Breast epithelium (tissue), 4 donors: ENCODE measurements at regions not wholly inside any gene's neighbourhood (a gene's known extent, or its start where the extent isn't known, plus 50 kb on each side); places are given as distances from the start of the nearest gene placed in this dataset.
"Not testable (repeated sequence)": the region's sequence is repeated elsewhere in the genome, so short reads cannot be mapped to it uniquely, and the experiment has no call there.

Source experiments
- DNase-seq, 2 donors: peaks; one replicate each; pipeline ENCODE4 v3.0.0-alpha.2; 2019; ENCODE audit warnings: low spot score in 2 of 2
- H3K27ac ChIP-seq, 2 donors: fragments of 200-600 bp; sonication (generic) in 1 of 2; one replicate each; pipeline ENCODE4 v1.5.1; 2016 to 2019; ENCODE audit warnings: mild to moderate bottlenecking in 1 of 2
- H3K27me3 ChIP-seq, 2 donors: fragments of 200-600 bp; sonication (generic) in 1 of 2; one replicate each; pipeline versions ENCODE4 v1.5.1 to v1.6.0; 2017 to 2019; ENCODE audit warnings: control low read depth in 1 of 2, mild to moderate bottlenecking in 1 of 2
- H3K36me3 ChIP-seq: fragments of 200-600 bp; one replicate; pipeline ENCODE4 v1.5.1; 2019
- H3K4me1 ChIP-seq, 2 donors: fragments of 200-600 bp; sonication (generic); one replicate each; pipeline ENCODE4 v1.5.1; 2016 to 2019; ENCODE audit warnings: control low read depth in 1 of 2
- H3K4me3 ChIP-seq, 3 donors: fragments of 200-600 bp; sonication (generic); 1 replicate in 2 of 3; 2 replicates in 1 of 3; pipeline ENCODE4 v1.5.1; 2016 to 2019; ENCODE audit warnings: mild to moderate bottlenecking in 3 of 3, moderate library complexity in 2 of 3
- H3K9me3 ChIP-seq, 2 donors: fragments of 200-600 bp; sonication (generic) in 1 of 2; one replicate each; pipeline ENCODE4 v1.5.1; 2016 to 2019; ENCODE audit warnings: control low read depth in 1 of 2
- POLR2A ChIP-seq: fragments of 450-650 bp; IDR thresholded peaks from one replicate; pipeline ENCODE4 v1.6.1; 2016; ENCODE audit warnings: antibody characterized with exemption, mild to moderate bottlenecking, moderate library complexity
- POLR2AphosphoS5 ChIP-seq, 3 donors: sonication (generic); formaldehyde crosslinking; IDR thresholded peaks; one replicate each; pipeline ENCODE4 v1.6.1; 2017; ENCODE audit warnings: antibody characterized with exemption in 3 of 3
- intact Hi-C: fragments of 100-400 bp; cut with DNase I; formaldehyde crosslinking; loops from one replicate; pipeline ENCODE4 v1.15.1; 2023; ENCODE audit warnings: low total_unique reads
- TF ChIP-seq, protein P1 (sequence below), 3 donors: fragments of 450-650 bp; IDR thresholded peaks; one replicate each; pipeline ENCODE4 v1.5.1; 2016 to 2017; ENCODE audit warnings: antibody characterized with exemption in 3 of 3, mild to moderate bottlenecking in 3 of 3, moderate library complexity in 3 of 3

DNA sequence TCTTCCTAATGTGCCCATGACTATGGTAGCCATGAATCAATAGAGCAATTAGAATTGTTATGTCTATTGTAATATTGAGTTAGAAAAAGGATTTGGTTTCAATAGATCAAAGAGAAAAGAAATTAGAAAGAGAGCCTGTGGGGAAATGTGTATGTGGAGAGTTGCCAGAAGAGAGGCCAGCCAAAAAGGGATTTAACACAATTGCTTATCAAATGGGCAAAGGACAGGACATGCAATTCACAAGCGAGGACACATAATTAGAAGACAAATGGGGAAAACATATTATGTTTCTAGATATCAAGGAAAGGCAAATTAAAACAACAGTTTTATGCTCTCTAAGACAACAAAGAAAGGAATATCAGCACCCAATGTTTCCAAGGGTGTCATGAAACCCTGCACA, 403.2 kb upstream of the KLHL29 start:
- DNase-seq, result no peak
- intact Hi-C loops, result no loop called here
- TF ChIP-seq POLR2AphosphoS5 (IDR thresholded peaks at IDR 0.05), result no peak
- no peak for TF ChIP-seq POLR2A
- TF ChIP-seq, protein P1, sequence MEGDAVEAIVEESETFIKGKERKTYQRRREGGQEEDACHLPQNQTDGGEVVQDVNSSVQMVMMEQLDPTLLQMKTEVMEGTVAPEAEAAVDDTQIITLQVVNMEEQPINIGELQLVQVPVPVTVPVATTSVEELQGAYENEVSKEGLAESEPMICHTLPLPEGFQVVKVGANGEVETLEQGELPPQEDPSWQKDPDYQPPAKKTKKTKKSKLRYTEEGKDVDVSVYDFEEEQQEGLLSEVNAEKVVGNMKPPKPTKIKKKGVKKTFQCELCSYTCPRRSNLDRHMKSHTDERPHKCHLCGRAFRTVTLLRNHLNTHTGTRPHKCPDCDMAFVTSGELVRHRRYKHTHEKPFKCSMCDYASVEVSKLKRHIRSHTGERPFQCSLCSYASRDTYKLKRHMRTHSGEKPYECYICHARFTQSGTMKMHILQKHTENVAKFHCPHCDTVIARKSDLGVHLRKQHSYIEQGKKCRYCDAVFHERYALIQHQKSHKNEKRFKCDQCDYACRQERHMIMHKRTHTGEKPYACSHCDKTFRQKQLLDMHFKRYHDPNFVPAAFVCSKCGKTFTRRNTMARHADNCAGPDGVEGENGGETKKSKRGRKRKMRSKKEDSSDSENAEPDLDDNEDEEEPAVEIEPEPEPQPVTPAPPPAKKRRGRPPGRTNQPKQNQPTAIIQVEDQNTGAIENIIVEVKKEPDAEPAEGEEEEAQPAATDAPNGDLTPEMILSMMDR (IDR thresholded peaks at IDR 0.05), result no peak

DNA sequence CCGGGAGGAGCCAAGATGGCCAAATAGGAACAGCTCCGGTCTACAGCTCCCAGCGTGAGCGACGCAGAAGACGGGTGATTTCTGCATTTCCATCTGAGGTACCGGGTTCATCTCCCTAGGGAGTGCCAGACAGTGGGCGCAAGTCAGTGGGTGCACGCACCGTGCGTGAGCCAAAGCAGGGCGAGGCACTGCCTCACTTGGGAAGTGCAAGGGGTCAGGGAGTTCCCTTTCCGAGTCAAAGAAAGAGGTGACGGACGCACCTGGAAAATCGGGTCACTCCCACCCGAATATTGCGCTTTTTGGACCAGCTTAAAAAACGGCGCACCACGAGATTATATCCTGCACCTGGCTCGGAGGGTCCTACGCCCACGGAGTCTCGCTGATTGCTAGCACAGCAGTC, 400.8 kb upstream of the KLHL29 start:
- H3K36me3 ChIP-seq, H3K9me3 ChIP-seq, DNase-seq, intact Hi-C loops, H3K27me3 ChIP-seq, H3K27ac ChIP-seq, H3K4me1 ChIP-seq, H3K4me3 ChIP-seq: not testable (repeated sequence)

More for the DNA sequence above, 403.2 kb upstream of the KLHL29 start:
- no peaks in the 10 kb centered on the region for H3K4me1 ChIP-seq
- no peaks in the 10 kb centered on the region for H3K9me3 ChIP-seq
- no peaks in the 10 kb centered on the region for H3K36me3 ChIP-seq
- H3K4me3 ChIP-seq, result no peak overlapping the region
- no peaks in the 10 kb centered on the region for H3K27me3 ChIP-seq
- no peak overlapping the region for H3K27ac ChIP-seq

DNA sequence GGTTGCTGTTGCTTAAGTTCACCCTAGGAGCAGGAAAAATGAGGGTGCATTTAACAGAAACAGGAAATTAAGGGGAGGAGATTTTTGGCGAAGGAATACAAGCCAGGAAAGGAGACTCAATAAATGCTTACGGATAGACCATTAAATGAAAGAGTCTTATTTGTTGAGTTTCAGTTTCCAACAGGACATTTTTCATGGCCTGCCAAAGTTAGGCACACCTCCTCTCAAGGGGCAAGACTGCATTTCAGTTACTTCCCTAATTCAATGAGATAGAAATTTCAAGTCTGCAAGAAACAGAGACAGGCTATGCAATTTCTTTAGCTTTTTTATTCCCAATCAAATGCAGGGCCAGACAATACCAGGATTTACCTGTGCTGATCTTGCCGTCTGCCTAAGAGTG, 394.7 kb upstream of the KLHL29 start:
- TF ChIP-seq POLR2AphosphoS5 (IDR thresholded peaks at IDR 0.05) (no peak), POLR2A (no peak)
- TF ChIP-seq, protein P1 (IDR thresholded peaks at IDR 0.05), result no peak
- Histone ChIP-seq H3K27ac (no peak overlapping the region), H3K9me3 (no peaks in the 10 kb centered on the region), H3K36me3 (no peaks in the 10 kb centered on the region), H3K4me1 (no peaks in the 10 kb centered on the region), H3K4me3 (no peak overlapping the region), H3K27me3 (no peaks in the 10 kb centered on the region)
- DNase-seq, result no peak
- intact Hi-C loops, result no loop called here

DNA sequence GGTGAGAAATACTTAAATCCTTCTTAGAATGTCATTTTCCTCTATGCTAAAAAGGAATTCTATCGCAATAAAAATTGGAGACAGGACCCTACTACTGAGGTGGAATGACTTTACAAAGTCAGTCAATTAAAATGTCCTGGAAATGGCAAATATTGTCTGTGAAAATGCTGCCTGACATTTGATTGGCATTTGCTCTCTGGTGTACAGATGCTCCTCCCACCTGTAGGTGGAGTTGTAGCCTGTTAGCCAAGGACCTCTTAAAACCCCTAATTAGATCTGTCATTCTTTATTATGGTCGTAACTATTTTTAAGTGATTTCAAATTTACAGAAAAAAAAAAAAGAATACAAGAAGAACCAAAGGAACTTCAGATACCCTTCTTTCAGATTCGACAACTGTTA, 393.1 kb upstream of the KLHL29 start:
- no peak overlapping the region for H3K4me3 ChIP-seq
- no peaks in the 10 kb centered on the region for H3K36me3 ChIP-seq
- no peak for DNase-seq
- intact Hi-C loops, result no loop called here
- no peak overlapping the region for H3K27ac ChIP-seq
- no peaks in the 10 kb centered on the region for H3K9me3 ChIP-seq
- no peaks in the 10 kb centered on the region for H3K27me3 ChIP-seq
- TF ChIP-seq, protein P1 (IDR thresholded peaks at IDR 0.05), result no peak
- TF ChIP-seq POLR2A (no peak), POLR2AphosphoS5 (IDR thresholded peaks at IDR 0.05) (no peak)
- no peaks in the 10 kb centered on the region for H3K4me1 ChIP-seq

DNA sequence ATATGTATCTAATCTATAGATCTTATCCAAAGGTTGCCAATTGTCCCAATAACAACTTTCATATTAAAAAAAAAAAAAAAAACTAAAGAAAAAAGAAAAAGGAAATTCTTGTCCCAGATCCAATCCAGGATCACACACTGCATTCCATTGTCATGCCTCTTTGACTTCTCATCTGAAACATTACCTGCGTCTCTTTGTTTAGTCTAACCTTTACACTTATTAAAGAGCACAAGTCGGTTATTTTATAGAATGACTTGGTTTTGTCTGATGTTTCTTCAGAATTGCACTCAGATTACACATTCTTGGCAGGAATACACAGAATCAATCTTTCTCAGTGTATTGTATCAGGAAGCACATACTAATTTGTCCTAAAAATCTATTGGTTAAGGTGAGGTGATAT, 392.5 kb upstream of the KLHL29 start:
- Histone ChIP-seq H3K9me3 (no peaks in the 10 kb centered on the region), H3K4me3 (no peak overlapping the region), H3K27me3 (no peaks in the 10 kb centered on the region), H3K36me3 (no peaks in the 10 kb centered on the region), H3K4me1 (no peaks in the 10 kb centered on the region), H3K27ac (no peak overlapping the region)
- intact Hi-C loops, result no loop called here
- TF ChIP-seq POLR2AphosphoS5 (IDR thresholded peaks at IDR 0.05), result no peak
- TF ChIP-seq, protein P1 (IDR thresholded peaks at IDR 0.05), result no peak
- TF ChIP-seq POLR2A, result no peak
- DNase-seq, result no peak

DNA sequence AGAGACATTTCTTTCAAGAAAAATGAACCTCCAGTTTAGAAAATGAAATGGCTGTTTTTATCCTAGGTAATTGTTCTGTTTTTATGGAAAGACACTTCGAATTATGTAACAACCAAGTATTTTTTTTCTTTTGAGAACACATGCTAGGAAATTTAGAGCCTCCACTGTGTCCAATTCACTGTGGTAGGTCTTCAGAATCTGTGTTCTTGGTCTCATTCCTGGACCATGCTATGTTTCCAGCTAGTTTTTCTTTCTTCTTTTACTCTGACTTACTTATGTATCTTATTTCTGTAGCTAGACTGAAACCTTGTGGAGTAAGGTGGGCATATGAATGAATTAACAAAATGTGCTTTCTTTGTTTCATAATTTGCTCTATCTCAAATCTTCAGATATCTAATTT, 391.7 kb upstream of the KLHL29 start:
- no peak overlapping the region for H3K27ac ChIP-seq
- TF ChIP-seq POLR2A (no peak), POLR2AphosphoS5 (IDR thresholded peaks at IDR 0.05) (no peak)
- TF ChIP-seq, protein P1 (IDR thresholded peaks at IDR 0.05), result no peak
- intact Hi-C loops, result no loop called here
- DNase-seq, result no peak
- H3K9me3 ChIP-seq, result no peaks in the 10 kb centered on the region
- H3K4me3 ChIP-seq, result no peak overlapping the region
- no peaks in the 10 kb centered on the region for H3K36me3 ChIP-seq
- no peaks in the 10 kb centered on the region for H3K27me3 ChIP-seq
- no peaks in the 10 kb centered on the region for H3K4me1 ChIP-seq
